GM23338 (cell line): ENCODE measurements at regions not wholly inside any gene's neighbourhood (a gene's known extent, or its start where the extent isn't known, plus 50 kb on each side); places are given as distances from the start of the nearest gene placed in this dataset.

Experiments used
- ATAC-seq: fragments of 200-7000 bp; cut with Tn5 transposase; 3 replicates; pipeline ENCODE4 v1.9.1; 2020
- DNase-seq: peaks from one replicate; pipeline ENCODE4 v3.0.0-alpha.2; 2015; ENCODE audit warnings: low spot score
- H2AFZ ChIP-seq: fragments of 200-600 bp; sonication (generic); 2 replicates; pipeline ENCODE4 v1.8.0; 2016; ENCODE audit warnings: antibody characterized with exemption, mild to moderate bottlenecking, moderate library complexity
- H3F3A ChIP-seq: fragments of 200-600 bp; sonication (generic); replicated peaks from 2 replicates; pipeline ENCODE4 v1.8.0; 2017; ENCODE audit warnings: antibody characterized with exemption, mixed run types, low read depth
- H3K27ac ChIP-seq: fragments of 200-600 bp; sonication (generic); 2 replicates; pipeline ENCODE4 v1.6.1; 2016; ENCODE audit warnings: low read depth
- H3K27me3 ChIP-seq: fragments of 200-600 bp; sonication (generic); 2 replicates; pipeline ENCODE4 v1.8.0; 2016; ENCODE audit warnings: mild to moderate bottlenecking, mixed run types, moderate library complexity; ENCODE audit not compliant: insufficient read depth
- H3K36me3 ChIP-seq: fragments of 200-600 bp; sonication (generic); 2 replicates; pipeline ENCODE4 v1.8.0; 2016; ENCODE audit warnings: mild to moderate bottlenecking; ENCODE audit not compliant: insufficient read depth
- H3K4me1 ChIP-seq: fragments of 200-600 bp; sonication (generic); 2 replicates; pipeline ENCODE4 v1.8.0; 2016; ENCODE audit warnings: mild to moderate bottlenecking, moderate library complexity; ENCODE audit not compliant: insufficient read depth
- H3K4me2 ChIP-seq: fragments of 200-600 bp; sonication (generic); 2 replicates; pipeline ENCODE4 v1.7.1; 2017; ENCODE audit warnings: mixed run types
- H3K4me3 ChIP-seq: fragments of 200-600 bp; sonication (generic); 2 replicates; pipeline ENCODE4 v1.6.1; 2016; ENCODE audit warnings: mixed run types
- H3K79me2 ChIP-seq: fragments of 200-600 bp; sonication (generic); replicated peaks from 2 replicates; pipeline ENCODE4 v1.8.0; 2017; ENCODE audit warnings: mild to moderate bottlenecking; ENCODE audit not compliant: insufficient read depth
- H3K9me2 ChIP-seq: fragments of 200-600 bp; sonication (generic); 2 replicates; pipeline ENCODE4 v1.8.0; 2017; ENCODE audit not compliant: insufficient read depth
- H4K20me1 ChIP-seq: fragments of 200-600 bp; sonication (generic); replicated peaks from 2 replicates; pipeline ENCODE4 v1.8.0; 2017; ENCODE audit warnings: mild to moderate bottlenecking; ENCODE audit not compliant: insufficient read depth
- H3K27ac Mint-ChIP-seq: 2 replicates; pipeline ENCODE4 v1.8.0; 2020; ENCODE audit warnings: inconsistent platforms, mild to moderate bottlenecking, moderate library complexity, mixed read lengths
- H3K27me3 Mint-ChIP-seq: 3 replicates; pipeline ENCODE4 v1.8.0; 2022; ENCODE audit warnings: low read depth, mild to moderate bottlenecking, moderate library complexity, mixed read lengths, inconsistent platforms; ENCODE audit not compliant: insufficient read depth, poor library complexity
- H3K36me3 Mint-ChIP-seq: 3 replicates; pipeline ENCODE4 v1.8.0; 2021; ENCODE audit warnings: low read depth, mild to moderate bottlenecking, inconsistent platforms, moderate library complexity, mixed read lengths
- H3K4me1 Mint-ChIP-seq: 3 replicates; pipeline ENCODE4 v1.8.0; 2020; ENCODE audit warnings: mild to moderate bottlenecking, inconsistent platforms, mixed read lengths
- H3K4me3 Mint-ChIP-seq: 3 replicates; pipeline ENCODE4 v1.8.0; 2021; ENCODE audit warnings: moderate library complexity, mild to moderate bottlenecking, inconsistent platforms, mixed read lengths
- H3K9me3 Mint-ChIP-seq: 3 replicates; pipeline ENCODE4 v1.8.0; 2020; ENCODE audit warnings: moderate library complexity, mild to moderate bottlenecking, inconsistent platforms, mixed read lengths
- CREB1 ChIP-seq: fragments of 250-450 bp; sonication (Bioruptor Pico); IDR thresholded peaks from 2 replicates; pipeline ENCODE4 v1.5.0; 2020; ENCODE audit warnings: low read depth, mild to moderate bottlenecking, moderate library complexity
- EZH2 ChIP-seq: fragments of 200-600 bp; sonication (generic); IDR thresholded peaks from one replicate; pipeline ENCODE4 v1.8.0; 2017; ENCODE audit warnings: antibody characterized with exemption, mild to moderate bottlenecking, low read depth; ENCODE audit not compliant: unreplicated experiment
- NANOG ChIP-seq: IDR thresholded peaks from 2 replicates; pipeline ENCODE4 v1.6.1; 2016; ENCODE audit warnings: antibody characterized with exemption, borderline replicate concordance
- TF ChIP-seq, protein P1 (sequence below): IDR thresholded peaks from 2 replicates; pipeline ENCODE4 v1.6.1; 2016; ENCODE audit warnings: antibody characterized with exemption
- TF ChIP-seq, protein P2 (sequence below): IDR thresholded peaks from one replicate; pipeline ENCODE4 v1.6.1; 2018; ENCODE audit warnings: antibody characterized with exemption; ENCODE audit not compliant: unreplicated experiment
- TF ChIP-seq, protein P3 (sequence below): fragments of 250-450 bp; sonication (Bioruptor Pico); IDR thresholded peaks from 2 replicates; pipeline ENCODE4 v1.5.0; 2020; ENCODE audit warnings: mild to moderate bottlenecking, moderate library complexity
- TF ChIP-seq, protein P4 (sequence below), 2 experiments: fragments of 200-600 bp in 1 of 2; sonication (generic) in 1 of 2; conservative IDR thresholded peaks; 2 replicates each; pipeline versions ENCODE4 v1.5.1 to v1.6.1; 2016 to 2017; ENCODE audit warnings: antibody characterized with exemption in 2 of 2, low read depth in 2 of 2, mild to moderate bottlenecking in 2 of 2, moderate library complexity in 1 of 2

DNA sequence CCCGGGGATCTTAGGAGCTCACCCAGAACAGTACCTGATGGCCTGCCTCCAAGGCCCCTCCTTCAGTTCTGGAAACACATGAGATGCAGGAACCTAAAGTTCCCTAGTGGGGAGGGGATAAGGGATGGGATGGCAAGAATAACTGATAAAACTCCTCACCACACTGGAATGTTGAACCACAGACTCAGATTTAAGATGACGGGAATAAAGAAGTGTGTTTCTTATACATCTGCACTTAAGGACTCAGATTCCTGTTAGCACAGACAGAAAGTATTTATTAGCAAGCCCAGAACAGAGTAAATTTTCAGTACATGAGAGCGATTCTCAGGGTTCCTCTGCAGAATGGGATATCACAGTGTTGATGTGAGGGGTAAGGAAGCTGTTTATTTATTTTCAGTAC, 245.2 kb downstream of the TLE3 start (continued):
- TF ChIP-seq, protein P1, sequence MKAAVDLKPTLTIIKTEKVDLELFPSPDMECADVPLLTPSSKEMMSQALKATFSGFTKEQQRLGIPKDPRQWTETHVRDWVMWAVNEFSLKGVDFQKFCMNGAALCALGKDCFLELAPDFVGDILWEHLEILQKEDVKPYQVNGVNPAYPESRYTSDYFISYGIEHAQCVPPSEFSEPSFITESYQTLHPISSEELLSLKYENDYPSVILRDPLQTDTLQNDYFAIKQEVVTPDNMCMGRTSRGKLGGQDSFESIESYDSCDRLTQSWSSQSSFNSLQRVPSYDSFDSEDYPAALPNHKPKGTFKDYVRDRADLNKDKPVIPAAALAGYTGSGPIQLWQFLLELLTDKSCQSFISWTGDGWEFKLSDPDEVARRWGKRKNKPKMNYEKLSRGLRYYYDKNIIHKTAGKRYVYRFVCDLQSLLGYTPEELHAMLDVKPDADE: no peak
- TF ChIP-seq CREB1 (CRISPR knock-in tag) (no peak), NANOG (no peak)
- TF ChIP-seq, protein P2, sequence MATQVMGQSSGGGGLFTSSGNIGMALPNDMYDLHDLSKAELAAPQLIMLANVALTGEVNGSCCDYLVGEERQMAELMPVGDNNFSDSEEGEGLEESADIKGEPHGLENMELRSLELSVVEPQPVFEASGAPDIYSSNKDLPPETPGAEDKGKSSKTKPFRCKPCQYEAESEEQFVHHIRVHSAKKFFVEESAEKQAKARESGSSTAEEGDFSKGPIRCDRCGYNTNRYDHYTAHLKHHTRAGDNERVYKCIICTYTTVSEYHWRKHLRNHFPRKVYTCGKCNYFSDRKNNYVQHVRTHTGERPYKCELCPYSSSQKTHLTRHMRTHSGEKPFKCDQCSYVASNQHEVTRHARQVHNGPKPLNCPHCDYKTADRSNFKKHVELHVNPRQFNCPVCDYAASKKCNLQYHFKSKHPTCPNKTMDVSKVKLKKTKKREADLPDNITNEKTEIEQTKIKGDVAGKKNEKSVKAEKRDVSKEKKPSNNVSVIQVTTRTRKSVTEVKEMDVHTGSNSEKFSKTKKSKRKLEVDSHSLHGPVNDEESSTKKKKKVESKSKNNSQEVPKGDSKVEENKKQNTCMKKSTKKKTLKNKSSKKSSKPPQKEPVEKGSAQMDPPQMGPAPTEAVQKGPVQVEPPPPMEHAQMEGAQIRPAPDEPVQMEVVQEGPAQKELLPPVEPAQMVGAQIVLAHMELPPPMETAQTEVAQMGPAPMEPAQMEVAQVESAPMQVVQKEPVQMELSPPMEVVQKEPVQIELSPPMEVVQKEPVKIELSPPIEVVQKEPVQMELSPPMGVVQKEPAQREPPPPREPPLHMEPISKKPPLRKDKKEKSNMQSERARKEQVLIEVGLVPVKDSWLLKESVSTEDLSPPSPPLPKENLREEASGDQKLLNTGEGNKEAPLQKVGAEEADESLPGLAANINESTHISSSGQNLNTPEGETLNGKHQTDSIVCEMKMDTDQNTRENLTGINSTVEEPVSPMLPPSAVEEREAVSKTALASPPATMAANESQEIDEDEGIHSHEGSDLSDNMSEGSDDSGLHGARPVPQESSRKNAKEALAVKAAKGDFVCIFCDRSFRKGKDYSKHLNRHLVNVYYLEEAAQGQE: no peak

DNA sequence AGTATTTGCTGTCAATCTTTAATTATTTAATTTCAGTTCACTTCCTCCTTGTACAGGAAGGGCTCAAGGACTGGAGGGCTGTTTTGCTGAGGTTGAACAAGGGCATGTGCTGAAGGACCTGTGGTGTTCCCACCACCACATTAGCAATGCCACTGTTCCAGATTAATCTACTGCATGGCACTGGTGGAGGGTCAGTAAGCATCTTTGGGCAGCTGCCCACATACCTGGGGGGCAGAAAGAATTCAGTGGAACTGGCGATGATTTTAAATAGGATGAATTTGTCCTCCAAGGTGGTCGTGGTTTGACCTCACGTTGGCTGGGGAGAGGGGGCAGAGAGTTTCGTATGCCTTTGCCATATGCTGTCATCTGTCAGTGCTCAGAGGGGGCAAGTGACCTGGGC, 244.8 kb downstream of the TLE3 start:
- H3K79me2 ChIP-seq: no peaks in the 10 kb centered on the region
- TF ChIP-seq, protein P3, sequence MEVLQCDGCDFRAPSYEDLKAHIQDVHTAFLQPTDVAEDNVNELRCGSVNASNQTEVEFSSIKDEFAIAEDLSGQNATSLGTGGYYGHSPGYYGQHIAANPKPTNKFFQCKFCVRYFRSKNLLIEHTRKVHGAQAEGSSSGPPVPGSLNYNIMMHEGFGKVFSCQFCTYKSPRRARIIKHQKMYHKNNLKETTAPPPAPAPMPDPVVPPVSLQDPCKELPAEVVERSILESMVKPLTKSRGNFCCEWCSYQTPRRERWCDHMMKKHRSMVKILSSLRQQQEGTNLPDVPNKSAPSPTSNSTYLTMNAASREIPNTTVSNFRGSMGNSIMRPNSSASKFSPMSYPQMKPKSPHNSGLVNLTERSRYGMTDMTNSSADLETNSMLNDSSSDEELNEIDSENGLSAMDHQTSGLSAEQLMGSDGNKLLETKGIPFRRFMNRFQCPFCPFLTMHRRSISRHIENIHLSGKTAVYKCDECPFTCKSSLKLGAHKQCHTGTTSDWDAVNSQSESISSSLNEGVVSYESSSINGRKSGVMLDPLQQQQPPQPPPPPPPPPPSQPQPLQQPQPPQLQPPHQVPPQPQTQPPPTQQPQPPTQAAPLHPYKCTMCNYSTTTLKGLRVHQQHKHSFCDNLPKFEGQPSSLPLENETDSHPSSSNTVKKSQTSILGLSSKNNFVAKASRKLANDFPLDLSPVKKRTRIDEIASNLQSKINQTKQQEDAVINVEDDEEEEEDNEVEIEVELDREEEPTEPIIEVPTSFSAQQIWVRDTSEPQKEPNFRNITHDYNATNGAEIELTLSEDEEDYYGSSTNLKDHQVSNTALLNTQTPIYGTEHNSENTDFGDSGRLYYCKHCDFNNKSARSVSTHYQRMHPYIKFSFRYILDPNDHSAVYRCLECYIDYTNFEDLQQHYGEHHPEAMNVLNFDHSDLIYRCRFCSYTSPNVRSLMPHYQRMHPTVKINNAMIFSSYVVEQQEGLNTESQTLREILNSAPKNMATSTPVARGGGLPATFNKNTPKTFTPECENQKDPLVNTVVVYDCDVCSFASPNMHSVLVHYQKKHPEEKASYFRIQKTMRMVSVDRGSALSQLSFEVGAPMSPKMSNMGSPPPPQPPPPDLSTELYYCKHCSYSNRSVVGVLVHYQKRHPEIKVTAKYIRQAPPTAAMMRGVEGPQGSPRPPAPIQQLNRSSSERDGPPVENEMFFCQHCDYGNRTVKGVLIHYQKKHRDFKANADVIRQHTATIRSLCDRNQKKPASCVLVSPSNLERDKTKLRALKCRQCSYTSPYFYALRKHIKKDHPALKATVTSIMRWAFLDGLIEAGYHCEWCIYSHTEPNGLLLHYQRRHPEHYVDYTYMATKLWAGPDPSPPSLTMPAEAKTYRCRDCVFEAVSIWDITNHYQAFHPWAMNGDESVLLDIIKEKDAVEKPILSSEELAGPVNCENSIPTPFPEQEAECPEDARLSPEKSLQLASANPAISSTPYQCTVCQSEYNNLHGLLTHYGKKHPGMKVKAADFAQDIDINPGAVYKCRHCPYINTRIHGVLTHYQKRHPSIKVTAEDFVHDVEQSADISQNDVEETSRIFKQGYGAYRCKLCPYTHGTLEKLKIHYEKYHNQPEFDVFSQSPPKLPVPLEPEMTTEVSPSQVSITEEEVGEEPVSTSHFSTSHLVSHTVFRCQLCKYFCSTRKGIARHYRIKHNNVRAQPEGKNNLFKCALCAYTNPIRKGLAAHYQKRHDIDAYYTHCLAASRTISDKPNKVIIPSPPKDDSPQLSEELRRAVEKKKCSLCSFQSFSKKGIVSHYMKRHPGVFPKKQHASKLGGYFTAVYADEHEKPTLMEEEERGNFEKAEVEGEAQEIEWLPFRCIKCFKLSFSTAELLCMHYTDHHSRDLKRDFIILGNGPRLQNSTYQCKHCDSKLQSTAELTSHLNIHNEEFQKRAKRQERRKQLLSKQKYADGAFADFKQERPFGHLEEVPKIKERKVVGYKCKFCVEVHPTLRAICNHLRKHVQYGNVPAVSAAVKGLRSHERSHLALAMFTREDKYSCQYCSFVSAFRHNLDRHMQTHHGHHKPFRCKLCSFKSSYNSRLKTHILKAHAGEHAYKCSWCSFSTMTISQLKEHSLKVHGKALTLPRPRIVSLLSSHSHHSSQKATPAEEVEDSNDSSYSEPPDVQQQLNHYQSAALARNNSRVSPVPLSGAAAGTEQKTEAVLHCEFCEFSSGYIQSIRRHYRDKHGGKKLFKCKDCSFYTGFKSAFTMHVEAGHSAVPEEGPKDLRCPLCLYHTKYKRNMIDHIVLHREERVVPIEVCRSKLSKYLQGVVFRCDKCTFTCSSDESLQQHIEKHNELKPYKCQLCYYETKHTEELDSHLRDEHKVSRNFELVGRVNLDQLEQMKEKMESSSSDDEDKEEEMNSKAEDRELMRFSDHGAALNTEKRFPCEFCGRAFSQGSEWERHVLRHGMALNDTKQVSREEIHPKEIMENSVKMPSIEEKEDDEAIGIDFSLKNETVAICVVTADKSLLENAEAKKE (CRISPR knock-in tag): no peak
- TF ChIP-seq EZH2 (no peak), CREB1 (CRISPR knock-in tag) (no peak)
- TF ChIP-seq, protein P4, sequence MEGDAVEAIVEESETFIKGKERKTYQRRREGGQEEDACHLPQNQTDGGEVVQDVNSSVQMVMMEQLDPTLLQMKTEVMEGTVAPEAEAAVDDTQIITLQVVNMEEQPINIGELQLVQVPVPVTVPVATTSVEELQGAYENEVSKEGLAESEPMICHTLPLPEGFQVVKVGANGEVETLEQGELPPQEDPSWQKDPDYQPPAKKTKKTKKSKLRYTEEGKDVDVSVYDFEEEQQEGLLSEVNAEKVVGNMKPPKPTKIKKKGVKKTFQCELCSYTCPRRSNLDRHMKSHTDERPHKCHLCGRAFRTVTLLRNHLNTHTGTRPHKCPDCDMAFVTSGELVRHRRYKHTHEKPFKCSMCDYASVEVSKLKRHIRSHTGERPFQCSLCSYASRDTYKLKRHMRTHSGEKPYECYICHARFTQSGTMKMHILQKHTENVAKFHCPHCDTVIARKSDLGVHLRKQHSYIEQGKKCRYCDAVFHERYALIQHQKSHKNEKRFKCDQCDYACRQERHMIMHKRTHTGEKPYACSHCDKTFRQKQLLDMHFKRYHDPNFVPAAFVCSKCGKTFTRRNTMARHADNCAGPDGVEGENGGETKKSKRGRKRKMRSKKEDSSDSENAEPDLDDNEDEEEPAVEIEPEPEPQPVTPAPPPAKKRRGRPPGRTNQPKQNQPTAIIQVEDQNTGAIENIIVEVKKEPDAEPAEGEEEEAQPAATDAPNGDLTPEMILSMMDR (conservative IDR thresholded peaks at IDR 0.05; ENCODE audit: low read depth in 2 of 2): no peak
- Mint-ChIP-seq H3K27ac (peak overlapping the region; percentile 27; the same call in 1 of the 2 replicates), H3K4me3 (no peak overlapping the region), H3K4me1 (peaks cover 20% of the 10 kb centered on the region), H3K36me3 (no peaks in the 10 kb centered on the region), H3K9me3 (no peaks in the 10 kb centered on the region), H3K27me3 (peaks cover 15% of the 10 kb centered on the region)
- no peak for ATAC-seq
- no peak overlapping the region for H3K4me3 ChIP-seq
- no peaks in the 10 kb centered on the region; the same call in 1 of the 2 replicates for H3K4me1 ChIP-seq
- no peak overlapping the region for H3K4me2 ChIP-seq
- H3F3A ChIP-seq: no peaks in the 10 kb centered on the region
- H3K27me3 ChIP-seq: no peaks in the 10 kb centered on the region
- DNase-seq: no peak
- no peaks in the 10 kb centered on the region for H3K9me2 ChIP-seq
- H2AFZ ChIP-seq: no peak overlapping the region
- no peaks in the 10 kb centered on the region for H3K36me3 ChIP-seq
- no peak overlapping the region for H3K27ac ChIP-seq
- no peaks in the 10 kb centered on the region for H4K20me1 ChIP-seq
